Bronchial epithelial cell (primary cell): ENCODE measurements at regions not wholly inside any gene's neighbourhood (a gene's known extent, or its start where the extent isn't known, plus 50 kb on each side); places are given as distances from the start of the nearest gene placed in this dataset.

ENCODE experiments used
- DNase-seq: peaks from one replicate; pipeline ENCODE4 v3.0.0-alpha.2; 2010; ENCODE audit warnings: low read depth
- FAIRE-seq: peaks from 2 replicates; lab custom pipeline; 2011; peaks lifted over from hg19 to GRCh38; lab: Jason Lieb, UNC
- H3K27me3 ChIP-seq: 2 replicates; pipeline ENCODE4 v1.5.1; 2011; ENCODE audit warnings: low read length; ENCODE audit not compliant: control insufficient read depth, insufficient read depth
- H3K36me3 ChIP-seq: 2 replicates; pipeline ENCODE4 v1.5.1; 2011; ENCODE audit warnings: low read length; ENCODE audit not compliant: control insufficient read depth, insufficient read depth
- H3K4me3 ChIP-seq: 2 replicates; pipeline ENCODE4 v1.5.1; 2011; ENCODE audit warnings: mild to moderate bottlenecking, low read depth, low read length, control low read depth
- TF ChIP-seq, protein P1 (sequence below): IDR thresholded peaks from 2 replicates; pipeline ENCODE4 v1.5.1; 2011; ENCODE audit warnings: mild to moderate bottlenecking, moderate library complexity, low read length, control low read depth, inconsistent platforms; ENCODE audit not compliant: insufficient read depth, severe bottlenecking

DNA sequence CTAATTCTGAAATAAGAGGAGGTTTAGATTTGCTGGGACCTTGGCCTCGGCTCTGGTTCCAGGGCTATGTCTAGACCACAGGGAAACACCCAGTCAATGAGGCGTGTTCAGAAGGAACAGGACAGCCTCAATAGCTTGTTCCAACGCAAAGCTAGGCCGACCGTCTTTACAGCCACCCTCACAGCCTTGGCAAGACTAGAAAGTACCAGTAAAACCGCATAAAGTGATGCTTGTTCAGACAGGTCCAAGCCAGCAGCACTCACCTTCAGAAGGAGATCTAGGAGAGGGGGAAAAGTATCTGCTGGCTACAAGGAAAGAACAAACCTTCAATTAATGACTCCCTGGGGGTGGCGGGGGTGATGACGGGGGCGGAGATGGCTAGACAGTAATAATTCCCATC is 50.1 kb upstream of the LMTK2 start:
- Histone ChIP-seq H3K4me3 (no peak overlapping the region), H3K27me3 (no peaks in the 10 kb centered on the region), H3K36me3 (no peaks in the 10 kb centered on the region)
- DNase-seq = peak; percentile 97
- TF ChIP-seq, protein P1, sequence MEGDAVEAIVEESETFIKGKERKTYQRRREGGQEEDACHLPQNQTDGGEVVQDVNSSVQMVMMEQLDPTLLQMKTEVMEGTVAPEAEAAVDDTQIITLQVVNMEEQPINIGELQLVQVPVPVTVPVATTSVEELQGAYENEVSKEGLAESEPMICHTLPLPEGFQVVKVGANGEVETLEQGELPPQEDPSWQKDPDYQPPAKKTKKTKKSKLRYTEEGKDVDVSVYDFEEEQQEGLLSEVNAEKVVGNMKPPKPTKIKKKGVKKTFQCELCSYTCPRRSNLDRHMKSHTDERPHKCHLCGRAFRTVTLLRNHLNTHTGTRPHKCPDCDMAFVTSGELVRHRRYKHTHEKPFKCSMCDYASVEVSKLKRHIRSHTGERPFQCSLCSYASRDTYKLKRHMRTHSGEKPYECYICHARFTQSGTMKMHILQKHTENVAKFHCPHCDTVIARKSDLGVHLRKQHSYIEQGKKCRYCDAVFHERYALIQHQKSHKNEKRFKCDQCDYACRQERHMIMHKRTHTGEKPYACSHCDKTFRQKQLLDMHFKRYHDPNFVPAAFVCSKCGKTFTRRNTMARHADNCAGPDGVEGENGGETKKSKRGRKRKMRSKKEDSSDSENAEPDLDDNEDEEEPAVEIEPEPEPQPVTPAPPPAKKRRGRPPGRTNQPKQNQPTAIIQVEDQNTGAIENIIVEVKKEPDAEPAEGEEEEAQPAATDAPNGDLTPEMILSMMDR = no peak
- peak; percentile 73 for FAIRE-seq
